ENCODE measurements at regions not wholly inside any gene's neighbourhood (a gene's known extent, or its start where the extent isn't known, plus 50 kb on each side); places are given as distances from the start of the nearest gene placed in this dataset.

DNA sequence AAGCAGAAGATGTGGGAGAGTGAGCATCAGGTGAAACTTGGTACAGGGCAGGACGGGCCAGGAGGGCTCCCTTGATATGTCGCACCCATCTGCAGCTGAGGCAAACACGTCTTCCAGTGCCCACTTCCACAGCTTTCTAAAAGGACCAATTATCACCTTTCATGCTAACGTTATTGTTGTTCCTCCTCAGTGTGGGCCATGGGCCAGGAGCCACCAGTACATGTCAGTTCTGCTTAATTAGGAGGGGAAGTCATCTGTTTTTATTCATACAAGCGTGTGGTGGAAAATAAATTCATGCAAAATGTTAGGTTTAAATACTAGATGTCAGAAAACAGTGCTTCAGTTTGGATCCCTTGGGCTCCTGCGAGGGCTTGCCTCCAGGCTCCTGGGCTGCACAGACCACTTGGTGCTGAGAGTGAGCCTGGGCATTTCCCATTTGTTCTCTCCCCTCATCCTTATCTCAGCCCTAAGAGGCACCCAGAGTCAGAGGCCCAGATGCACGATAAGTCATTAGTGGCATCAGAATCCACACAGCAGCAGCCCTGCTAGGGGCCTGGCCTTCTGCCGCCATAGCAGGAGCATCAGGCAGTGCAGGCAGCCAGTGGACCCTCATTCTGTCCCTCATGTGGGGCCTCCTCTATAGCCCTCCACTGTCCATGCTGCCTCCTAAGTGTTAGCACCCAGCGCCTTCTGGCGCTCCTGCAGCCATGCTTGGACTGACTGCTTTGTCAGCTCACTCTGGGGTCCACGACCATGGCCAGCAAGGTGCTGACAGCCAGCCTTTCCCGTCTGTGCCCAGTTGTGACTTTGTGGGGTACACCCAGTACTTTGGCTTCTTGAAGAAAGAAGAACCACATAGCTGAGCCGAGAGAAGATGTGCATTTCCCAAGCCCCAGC, 539.8 kb upstream of the RAB6C start:
- TF ChIP-seq, protein P1, sequence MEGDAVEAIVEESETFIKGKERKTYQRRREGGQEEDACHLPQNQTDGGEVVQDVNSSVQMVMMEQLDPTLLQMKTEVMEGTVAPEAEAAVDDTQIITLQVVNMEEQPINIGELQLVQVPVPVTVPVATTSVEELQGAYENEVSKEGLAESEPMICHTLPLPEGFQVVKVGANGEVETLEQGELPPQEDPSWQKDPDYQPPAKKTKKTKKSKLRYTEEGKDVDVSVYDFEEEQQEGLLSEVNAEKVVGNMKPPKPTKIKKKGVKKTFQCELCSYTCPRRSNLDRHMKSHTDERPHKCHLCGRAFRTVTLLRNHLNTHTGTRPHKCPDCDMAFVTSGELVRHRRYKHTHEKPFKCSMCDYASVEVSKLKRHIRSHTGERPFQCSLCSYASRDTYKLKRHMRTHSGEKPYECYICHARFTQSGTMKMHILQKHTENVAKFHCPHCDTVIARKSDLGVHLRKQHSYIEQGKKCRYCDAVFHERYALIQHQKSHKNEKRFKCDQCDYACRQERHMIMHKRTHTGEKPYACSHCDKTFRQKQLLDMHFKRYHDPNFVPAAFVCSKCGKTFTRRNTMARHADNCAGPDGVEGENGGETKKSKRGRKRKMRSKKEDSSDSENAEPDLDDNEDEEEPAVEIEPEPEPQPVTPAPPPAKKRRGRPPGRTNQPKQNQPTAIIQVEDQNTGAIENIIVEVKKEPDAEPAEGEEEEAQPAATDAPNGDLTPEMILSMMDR (IDR thresholded peaks at IDR 0.05; ENCODE audit: extremely low read depth in 1 of 2, insufficient read depth in 1 of 2, low read depth in 1 of 2, low read length in 2 of 2) = no peak
- no peak for TF ChIP-seq POLR2A (IDR thresholded peaks at IDR 0.05; ENCODE audit: low read depth, low read length)
- TF ChIP-seq GATA2 (IDR thresholded peaks at IDR 0.05; ENCODE audit: insufficient read depth, insufficient read length, low read depth, low read length) = no peak
- TF ChIP-seq EZH2 (IDR thresholded peaks at IDR 0.05; ENCODE audit: borderline replicate concordance, low read depth, low read length, severe bottlenecking) = no peak
- no peak for TF ChIP-seq POLR2AphosphoS5 (IDR thresholded peaks at IDR 0.05; ENCODE audit: insufficient read depth, low read depth, low read length)
